NT2/D1 (cell line): ENCODE measurements at regions not wholly inside any gene's neighbourhood (a gene's known extent, or its start where the extent isn't known, plus 50 kb on each side); places are given as distances from the start of the nearest gene placed in this dataset.

ENCODE experiments used
- YY1 ChIP-seq: IDR thresholded peaks from 2 replicates; pipeline ENCODE4 v1.6.1; 2011; ENCODE audit not compliant: insufficient read length, insufficient read depth
- ZNF274 ChIP-seq: IDR thresholded peaks from 2 replicates; pipeline ENCODE4 v1.6.1; 2011; ENCODE audit warnings: mild to moderate bottlenecking, low read depth, low read length

- TF ChIP-seq YY1 (no peak), ZNF274 (no peak)
These were observed 239.2 kb upstream of the AKR1E2 start for GRCh38 chr10:4586776-4587175.
